ENCODE measurements at regions not wholly inside any gene's neighbourhood (a gene's known extent, or its start where the extent isn't known, plus 50 kb on each side); places are given as distances from the start of the nearest gene placed in this dataset.
A peak's percentile ranks its signal among the peaks of the same experiment; 100 is the strongest.
"Not testable (repeated sequence)": the region's sequence is repeated elsewhere in the genome, so short reads cannot be mapped to it uniquely, and the experiment has no call there.

GRCh38 chr19:13712767-13713201 is 51.5 kb upstream of the MRI1 start:
- DNase-seq = no peak

- DNase-seq = no peak
Observed at GRCh38 chr19:13707915-13708314, 56.4 kb upstream of the MRI1 start.

- no peak for DNase-seq
Observed at GRCh38 chr19:13705928-13706447, 58.3 kb upstream of the MRI1 start.

GRCh38 chr19:13705201-13705600 is 59.1 kb upstream of the MRI1 start:
- DNase-seq = no peak

- DNase-seq = no peak
Observed at GRCh38 chr19:13701624-13702023, 62.7 kb upstream of the MRI1 start.

- DNase-seq = no peak
Observed at GRCh38 chr19:13700621-13701020, 63.7 kb upstream of the MRI1 start.

- DNase-seq = no peak
Observed at GRCh38 chr19:13699786-13700185, 64.5 kb upstream of the MRI1 start.

- DNase-seq = no peak
Observed at GRCh38 chr19:13696839-13697238, 67.5 kb upstream of the MRI1 start.

GRCh38 chr19:13693889-13694288 is 70.4 kb upstream of the MRI1 start:
- no peak for DNase-seq

- DNase-seq = no peak
Observed at GRCh38 chr19:13691569-13692435, 72.5 kb upstream of the MRI1 start.

GRCh38 chr19:13689085-13689484 is 75.2 kb upstream of the MRI1 start:
- DNase-seq = peak; percentile 28 to 49

GRCh38 chr19:13684021-13684420 is 80.3 kb upstream of the MRI1 start:
- no peak for DNase-seq

- no peak for DNase-seq
Observed at GRCh38 chr19:13681509-13681908, 82.8 kb upstream of the MRI1 start.

GRCh38 chr19:13680708-13681360 is 83.5 kb upstream of the MRI1 start:
- not testable (repeated sequence) for DNase-seq

- DNase-seq = not testable (repeated sequence)
Observed at GRCh38 chr19:13676967-13677366, 87.4 kb upstream of the MRI1 start.

GRCh38 chr19:13672480-13673175 is 91.7 kb upstream of the MRI1 start:
- DNase-seq = not testable (repeated sequence)

- DNase-seq = no peak
Observed at GRCh38 chr19:13670846-13671245, 93.5 kb upstream of the MRI1 start.

GRCh38 chr19:13669780-13670355 is 94.5 kb upstream of the MRI1 start:
- no peak for DNase-seq

GRCh38 chr19:13668964-13669363 is 95.4 kb upstream of the MRI1 start:
- DNase-seq = no peak

- DNase-seq = no peak
Observed at GRCh38 chr19:13666165-13666564, 98.2 kb upstream of the MRI1 start.

- no peak for DNase-seq
Observed at GRCh38 chr19:13665125-13665905, 99.0 kb upstream of the MRI1 start.
